GM23338 (cell line): ENCODE measurements at regions not wholly inside any gene's neighbourhood (a gene's known extent, or its start where the extent isn't known, plus 50 kb on each side); places are given as distances from the start of the nearest gene placed in this dataset.

Experiments used
- CREB1 ChIP-seq: fragments of 250-450 bp; sonication (Bioruptor Pico); IDR thresholded peaks from 2 replicates; pipeline ENCODE4 v1.5.0; 2020; ENCODE audit warnings: low read depth, mild to moderate bottlenecking, moderate library complexity
- CTCF ChIP-seq, 2 experiments: fragments of 200-600 bp in 1 of 2; sonication (generic) in 1 of 2; conservative IDR thresholded peaks; 2 replicates each; pipeline versions ENCODE4 v1.5.1 to v1.6.1; 2016 to 2017; ENCODE audit warnings: antibody characterized with exemption in 2 of 2, low read depth in 2 of 2, mild to moderate bottlenecking in 2 of 2, moderate library complexity in 1 of 2
- EZH2 ChIP-seq: fragments of 200-600 bp; sonication (generic); IDR thresholded peaks from one replicate; pipeline ENCODE4 v1.8.0; 2017; ENCODE audit warnings: antibody characterized with exemption, mild to moderate bottlenecking, low read depth; ENCODE audit not compliant: unreplicated experiment
- EZH2phosphoT487 ChIP-seq: fragments of 200-600 bp; sonication (generic); IDR thresholded peaks from one replicate; pipeline ENCODE4 v1.8.1; 2018; ENCODE audit warnings: antibody characterized with exemption; ENCODE audit not compliant: unreplicated experiment
- JUNB ChIP-seq: IDR thresholded peaks from one replicate; pipeline ENCODE4 v1.6.1; 2016; ENCODE audit warnings: antibody characterized with exemption; ENCODE audit not compliant: unreplicated experiment
- POLR2AphosphoS5 ChIP-seq: IDR thresholded peaks from 2 replicates; pipeline ENCODE4 v1.6.1; 2016; ENCODE audit warnings: antibody characterized with exemption, low read depth
- REST ChIP-seq: IDR thresholded peaks from one replicate; pipeline ENCODE4 v1.6.1; 2018; ENCODE audit warnings: antibody characterized with exemption; ENCODE audit not compliant: unreplicated experiment
- ZNF331 ChIP-seq: fragments of 250-450 bp; sonication (Bioruptor Pico); IDR thresholded peaks from 2 replicates; pipeline ENCODE4 v1.5.0; 2020; ENCODE audit warnings: low read depth, mild to moderate bottlenecking, moderate library complexity
- ZNF462 ChIP-seq: fragments of 250-450 bp; sonication (Bioruptor Pico); IDR thresholded peaks from 2 replicates; pipeline ENCODE4 v1.5.0; 2020; ENCODE audit warnings: mild to moderate bottlenecking, moderate library complexity

- no peak for TF ChIP-seq CTCF (conservative IDR thresholded peaks at IDR 0.05; ENCODE audit: low read depth in 2 of 2)
- TF ChIP-seq CREB1 (CRISPR knock-in tag) = no peak
- no peak for TF ChIP-seq EZH2
- TF ChIP-seq EZH2phosphoT487 = no peak
- TF ChIP-seq POLR2AphosphoS5 = no peak
- no peak for TF ChIP-seq REST
- no peak for TF ChIP-seq ZNF462
- TF ChIP-seq ZNF331 (CRISPR knock-in tag) = no peak
- no peak for TF ChIP-seq JUNB
These were observed 463.4 kb downstream of the EIPR1 start for GRCh38 chr2:2914252-2914651.
